SIG-M5 treated with dmso at 0.1 percent for 504 hours (cell line): ENCODE measurements at regions not wholly inside any gene's neighbourhood (a gene's known extent, or its start where the extent isn't known, plus 50 kb on each side); places are given as distances from the start of the nearest gene placed in this dataset.
"Not testable (repeated sequence)": the region's sequence is repeated elsewhere in the genome, so short reads cannot be mapped to it uniquely, and the experiment has no call there.

Experiments
- DNase-seq: peaks from one replicate; lab custom pipeline; 2025; ENCODE audit not compliant: unreplicated experiment; lab: John Stamatoyannopoulos, UW

DNA sequence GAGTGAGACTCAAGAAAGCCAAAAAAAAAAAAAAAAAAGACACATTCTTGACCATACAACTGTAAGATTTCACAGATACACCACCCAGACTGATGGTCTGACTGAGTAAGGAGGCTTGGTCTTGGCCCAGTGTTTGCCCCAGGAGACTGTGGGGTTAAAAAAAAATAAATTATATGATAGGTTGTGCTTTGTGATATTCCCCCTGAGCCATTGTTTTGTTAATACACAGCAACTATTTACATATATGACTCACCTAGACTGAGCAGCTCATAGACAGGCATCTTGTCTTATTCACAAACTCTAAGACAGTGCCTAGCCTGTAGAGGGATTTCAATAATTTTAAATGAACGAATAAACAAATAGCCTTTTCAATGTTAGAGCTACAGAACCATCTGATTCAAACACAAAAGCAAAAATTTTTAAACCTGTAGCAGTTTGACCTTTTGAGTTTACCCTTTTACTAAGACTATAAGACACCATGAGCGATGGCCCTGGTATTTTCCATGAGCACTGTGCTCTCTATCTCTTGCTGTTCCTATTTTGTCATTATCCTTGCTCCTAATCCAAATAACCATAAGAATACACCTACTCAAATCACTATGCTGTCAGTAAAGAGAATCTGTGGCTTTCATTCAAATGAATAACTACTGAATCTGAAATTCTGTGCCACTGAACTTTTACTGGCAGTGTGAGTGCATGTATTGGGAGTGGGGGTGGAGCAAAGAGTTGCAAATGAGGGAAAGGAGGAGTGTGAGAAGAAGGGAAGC lies 199.4 kb upstream of the PTBP2 start:
- DNase-seq = no peak

GRCh38 chr1:96522927-96523326 lies 198.7 kb upstream of the PTBP2 start:
- no peak for DNase-seq

GRCh38 chr1:96524100-96524499 lies 197.5 kb upstream of the PTBP2 start:
- peak; percentile 20 for DNase-seq

- DNase-seq = no peak
Measured at GRCh38 chr1:96525657-96526557, 195.7 kb upstream of the PTBP2 start.

- DNase-seq = not testable (repeated sequence)
Measured at GRCh38 chr1:96528672-96529071, 192.9 kb upstream of the PTBP2 start.

DNA sequence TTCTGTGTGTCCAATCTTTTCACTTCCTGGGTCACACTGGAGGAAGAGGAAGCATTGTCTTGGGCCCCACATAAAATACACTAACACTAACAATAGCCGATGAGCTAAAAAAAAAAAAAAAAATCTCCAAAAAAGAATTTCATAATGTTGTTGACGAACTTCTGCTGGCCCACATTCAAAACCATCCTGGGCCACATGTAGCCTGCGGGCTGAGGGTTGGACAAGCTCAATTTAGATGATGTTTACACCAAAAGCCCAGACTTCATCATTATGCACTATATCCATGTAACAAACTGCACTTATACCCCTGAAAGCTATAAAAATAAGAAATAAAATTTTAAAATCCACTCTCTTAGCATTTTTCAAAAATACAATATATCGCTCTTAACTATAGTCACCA lies 187.8 kb upstream of the PTBP2 start:
- no peak for DNase-seq

- DNase-seq = no peak
Measured at GRCh38 chr1:96536581-96536980, 185.0 kb upstream of the PTBP2 start.

DNA sequence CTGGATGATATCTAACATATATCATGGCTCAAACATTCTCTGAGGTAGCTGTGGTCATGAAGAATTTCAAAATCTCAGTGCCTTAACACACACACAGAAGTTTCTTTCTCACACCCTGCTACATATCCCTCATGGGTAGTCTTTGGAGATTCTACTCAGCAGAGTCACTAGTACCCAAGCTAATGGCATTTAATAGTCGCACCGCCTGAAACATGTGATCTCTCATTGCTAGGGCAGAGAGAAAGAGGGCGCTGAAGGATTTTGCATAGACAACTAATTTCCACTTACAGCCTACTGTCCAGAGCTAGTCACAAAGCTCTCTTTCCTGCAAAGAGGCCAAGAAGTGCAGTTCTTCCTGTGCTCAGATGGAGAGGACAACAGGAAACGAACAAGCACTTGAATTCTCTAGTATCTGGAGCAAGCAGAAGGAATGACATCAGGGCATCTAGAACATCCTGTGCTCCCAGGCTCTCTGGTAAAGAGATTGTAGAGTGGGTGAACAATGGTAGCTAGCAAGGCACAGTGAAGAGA lies 183.4 kb upstream of the PTBP2 start:
- DNase-seq = no peak

DNA sequence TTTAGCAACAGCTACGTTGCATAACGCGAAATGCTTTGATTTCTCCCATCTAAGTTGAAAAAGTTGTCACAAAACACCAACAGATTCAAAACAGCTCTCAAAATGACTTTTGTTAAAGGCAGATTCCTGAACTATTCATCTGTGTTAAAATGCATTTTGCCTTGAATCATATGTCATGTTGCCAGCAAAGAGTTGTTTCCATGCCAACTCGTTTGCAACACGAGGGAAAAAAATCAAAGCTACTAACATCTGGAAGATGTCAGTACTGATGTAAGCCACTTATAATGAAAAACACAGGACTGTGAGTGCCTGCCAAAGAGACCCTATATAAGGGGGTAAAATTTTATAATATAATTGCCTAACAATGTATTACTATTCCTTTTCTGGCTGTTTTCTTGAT lies 182.7 kb upstream of the PTBP2 start:
- DNase-seq = no peak

DNA sequence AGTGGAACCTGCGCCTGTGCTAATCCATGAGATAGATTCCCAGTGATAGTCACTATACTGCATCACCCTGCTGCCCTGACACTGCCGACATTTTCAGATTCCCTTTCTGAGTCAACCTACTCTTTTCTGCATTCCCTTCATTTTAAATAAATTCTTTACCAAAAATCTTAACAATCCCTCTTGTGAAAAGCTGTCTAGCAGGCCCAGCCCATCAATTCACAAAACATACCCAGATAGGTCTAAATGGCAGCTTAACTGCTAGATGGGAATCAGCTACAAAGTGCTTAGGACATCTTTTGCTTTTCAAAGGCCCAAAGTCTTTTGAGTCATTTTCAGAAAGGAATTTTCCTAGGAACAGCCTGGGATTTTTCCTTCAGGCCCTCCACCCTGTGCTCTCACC lies 180.1 kb upstream of the PTBP2 start:
- no peak for DNase-seq

DNA sequence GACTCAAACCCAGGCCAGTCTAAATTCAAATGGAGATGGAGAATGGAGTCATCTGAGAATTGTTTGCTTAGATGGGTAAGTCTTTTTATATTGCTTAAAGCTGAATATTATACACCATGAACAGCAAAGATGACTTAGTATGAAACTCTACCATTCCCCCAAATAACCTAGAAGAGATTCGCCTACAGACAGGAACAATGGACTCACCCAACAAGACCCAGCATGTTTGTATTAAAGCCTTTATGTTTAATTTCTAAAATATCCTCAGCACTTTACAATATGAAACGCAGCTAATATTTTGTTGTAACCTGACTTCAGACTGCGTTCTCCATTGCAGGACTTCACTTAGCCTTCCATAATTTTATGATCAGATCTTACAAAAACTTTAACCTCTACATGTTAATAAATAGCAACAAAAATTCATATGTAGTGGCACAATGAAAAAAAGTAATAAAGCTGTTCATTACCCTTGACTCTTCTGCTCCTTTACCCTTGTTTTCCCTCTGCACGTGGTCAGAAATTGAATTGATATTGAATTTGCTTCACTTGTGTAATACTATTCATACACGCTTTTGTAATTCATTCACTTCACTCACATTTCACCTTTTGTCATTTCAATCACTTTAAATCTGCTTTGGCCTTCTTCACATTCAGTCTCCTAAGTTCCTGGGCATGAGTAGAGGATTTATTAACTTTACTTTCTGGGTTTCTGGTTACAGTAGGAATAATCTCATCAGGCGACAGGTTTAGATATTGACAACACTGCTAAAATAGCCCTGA lies 177.3 kb upstream of the PTBP2 start:
- no peak for DNase-seq

- no peak for DNase-seq
Measured at GRCh38 chr1:96544831-96545221, 176.8 kb upstream of the PTBP2 start.

DNA sequence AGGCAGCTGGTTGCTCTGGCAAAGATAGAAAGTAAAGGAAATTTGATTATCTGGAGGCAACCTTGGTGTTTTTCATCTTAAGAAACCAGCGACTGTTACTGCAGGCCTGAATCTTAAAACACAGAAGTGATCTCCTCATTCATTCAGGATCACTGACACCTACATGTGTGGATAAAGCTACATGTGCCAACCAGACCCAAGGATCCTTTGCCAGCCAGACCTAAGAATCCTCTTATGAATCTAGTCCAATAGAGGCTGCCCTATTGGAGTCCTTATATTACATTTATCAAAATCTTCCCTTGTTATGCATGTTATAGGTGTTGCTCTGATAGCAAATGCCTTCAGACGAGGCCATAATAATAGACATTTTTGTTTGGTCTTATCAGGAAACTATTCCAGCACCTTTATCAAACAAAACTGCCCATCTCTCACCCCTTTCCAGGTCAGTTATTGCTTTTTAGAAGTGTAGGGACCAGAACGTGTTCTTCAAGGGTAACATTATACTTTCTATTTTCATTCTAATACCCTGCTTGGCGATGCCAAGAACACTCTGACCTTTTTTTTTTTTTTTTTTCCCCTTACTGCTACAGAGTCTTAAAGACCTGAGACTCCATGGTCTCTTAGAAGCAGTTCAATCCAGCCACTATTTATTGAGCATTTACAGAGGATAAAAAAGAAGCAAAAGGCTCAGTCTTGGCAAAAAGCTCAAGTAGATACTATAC lies 175.5 kb upstream of the PTBP2 start:
- no peak for DNase-seq

DNA sequence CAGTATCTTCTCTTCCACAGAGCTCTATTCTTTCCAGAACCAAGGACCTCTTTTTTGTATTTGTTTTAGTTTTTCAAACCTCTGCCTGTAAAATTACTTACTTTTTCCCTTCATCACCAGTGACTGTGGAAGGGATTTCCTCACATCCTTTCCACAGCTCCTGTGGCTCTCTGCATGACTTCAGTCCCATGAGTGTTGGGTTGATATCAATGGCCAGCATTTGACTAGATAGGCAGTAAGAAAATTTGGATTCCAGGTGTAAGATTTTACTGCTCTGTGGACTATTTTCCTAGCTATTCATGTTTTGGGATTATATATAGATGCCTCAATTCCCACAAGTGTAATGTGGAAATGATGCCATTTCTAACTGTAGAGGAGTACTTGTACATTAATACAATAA lies 171.5 kb upstream of the PTBP2 start:
- no peak for DNase-seq

DNA sequence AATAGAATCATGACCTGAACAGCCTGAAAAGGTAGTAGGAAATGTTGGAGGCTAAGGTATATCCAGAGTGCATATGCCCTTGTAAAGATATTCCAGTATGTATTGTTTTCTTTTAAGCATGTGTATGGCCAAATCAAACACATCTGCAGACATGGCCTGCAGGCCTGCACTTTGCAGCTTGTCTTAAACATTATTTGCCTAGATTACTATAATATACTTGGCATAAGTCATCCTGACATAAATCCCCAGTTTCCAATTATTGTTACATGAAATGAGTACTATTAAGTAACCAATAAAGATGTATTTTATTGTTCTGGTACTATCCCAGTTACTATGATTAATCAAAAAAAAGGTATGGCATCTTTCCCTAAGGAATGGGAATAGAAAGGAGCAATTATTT lies 169.1 kb upstream of the PTBP2 start:
- DNase-seq = no peak

DNA sequence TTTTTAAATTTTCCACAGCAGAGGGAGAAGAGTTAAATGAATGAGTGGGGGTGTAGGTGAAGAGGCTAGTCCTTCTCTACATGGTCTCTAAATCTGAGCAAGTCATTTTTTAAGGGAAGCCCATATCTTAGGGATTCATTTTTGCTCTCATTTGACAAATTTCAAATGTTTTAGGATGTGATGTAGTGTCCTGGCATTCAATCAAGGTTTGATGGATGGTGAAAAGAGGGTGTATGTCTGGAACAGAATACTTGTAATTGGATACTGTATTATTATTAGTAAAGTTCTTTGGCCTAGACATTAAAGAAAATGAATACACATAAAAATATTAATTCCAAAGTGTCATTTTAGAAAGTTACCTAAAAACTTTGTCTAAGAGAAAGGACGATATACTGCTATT lies 167.8 kb upstream of the PTBP2 start:
- no peak for DNase-seq

GRCh38 chr1:96554364-96554763 lies 167.2 kb upstream of the PTBP2 start:
- no peak for DNase-seq

- DNase-seq = no peak
Measured at GRCh38 chr1:96557336-96557735, 164.2 kb upstream of the PTBP2 start.

DNA sequence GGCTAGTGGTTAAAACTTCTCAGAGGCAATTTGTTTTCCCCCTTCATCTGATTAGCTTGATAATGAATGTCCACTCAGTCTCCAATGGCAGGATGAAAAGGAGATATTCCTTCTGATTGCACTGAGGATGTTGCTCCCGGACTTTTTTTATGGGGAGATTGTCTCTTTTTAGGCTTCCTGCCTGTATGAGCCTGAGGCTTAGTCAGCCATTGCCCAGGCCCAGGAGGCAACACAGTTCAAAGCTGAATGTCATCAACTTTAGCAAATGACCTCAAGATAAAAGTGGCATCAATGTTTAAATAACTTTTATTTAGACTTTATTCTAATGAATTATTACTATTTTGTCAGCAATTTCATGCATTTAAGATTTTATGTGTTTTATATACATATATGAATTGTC lies 162.9 kb upstream of the PTBP2 start:
- DNase-seq = no peak

DNA sequence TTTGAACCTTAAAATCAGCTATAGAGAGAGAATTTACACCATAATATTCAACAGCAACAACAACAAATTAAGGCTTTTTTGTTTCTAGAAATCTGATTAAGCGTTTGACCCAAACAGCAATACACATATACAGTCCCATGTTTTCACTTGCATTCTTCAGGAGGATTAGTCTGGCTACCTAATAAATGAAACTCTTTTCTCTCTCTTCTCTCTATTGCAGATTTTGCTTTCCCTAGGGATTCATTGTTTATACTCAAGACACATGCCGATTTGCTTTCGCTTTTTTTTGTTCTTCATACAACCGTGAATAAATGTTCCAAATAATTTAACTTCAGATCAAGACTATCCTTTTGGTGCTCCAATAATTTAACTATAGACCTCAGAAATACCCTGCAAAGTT lies 162.4 kb upstream of the PTBP2 start:
- DNase-seq = no peak
